H1 (cell line): ENCODE measurements at regions not wholly inside any gene's neighbourhood (a gene's known extent, or its start where the extent isn't known, plus 50 kb on each side); places are given as distances from the start of the nearest gene placed in this dataset.

Experiments used
- ATF3 ChIP-seq: IDR thresholded peaks from 2 replicates; pipeline ENCODE4 v1.6.1; 2011; ENCODE audit warnings: low read depth, mild to moderate bottlenecking, low read length; ENCODE audit not compliant: insufficient read depth
- BACH1 ChIP-seq: IDR thresholded peaks from 2 replicates; pipeline ENCODE4 v1.6.1; 2012; ENCODE audit warnings: low read length, improper control_type of control experiment
- CHD2 ChIP-seq: IDR thresholded peaks from 2 replicates; pipeline ENCODE4 v1.6.1; 2012; ENCODE audit warnings: low read length, improper control_type of control experiment
- KDM1A ChIP-seq: fragments of 200-600, 300-600 bp; sonication (generic); IDR thresholded peaks from 2 replicates; pipeline ENCODE4 v1.7.1; 2016; ENCODE audit warnings: mild to moderate bottlenecking, low read length, borderline replicate concordance
- POU5F1 ChIP-seq: IDR thresholded peaks from 2 replicates; pipeline ENCODE4 v1.6.1; 2011; ENCODE audit warnings: low read depth, mild to moderate bottlenecking, low read length, moderate library complexity
- SRF ChIP-seq: IDR thresholded peaks from 2 replicates; pipeline ENCODE4 v1.6.1; 2011; ENCODE audit warnings: mild to moderate bottlenecking, low read depth, low read length, moderate library complexity
- TAF7 ChIP-seq: optimal IDR thresholded peaks from 2 replicates; pipeline ENCODE3; 2011; ENCODE audit warnings: low read depth, mild to moderate bottlenecking, inconsistent platforms, low read length, moderate library complexity, borderline replicate concordance
- TF ChIP-seq, protein P1 (sequence below): fragments of 300-600 bp; sonication (generic); IDR thresholded peaks from 2 replicates; pipeline ENCODE4 v1.7.1; 2012; ENCODE audit warnings: low read length, moderate library complexity, mild to moderate bottlenecking, inconsistent platforms; ENCODE audit not compliant: insufficient replicate concordance
- TF ChIP-seq, protein P2 (sequence below): IDR thresholded peaks from 2 replicates; pipeline ENCODE4 v1.6.1; 2011; ENCODE audit warnings: low read length, improper control_type of control experiment

GRCh38 chrX:7233580-7234406 is 85.8 kb upstream of the PUDP start (continued):
- TF ChIP-seq, protein P1, sequence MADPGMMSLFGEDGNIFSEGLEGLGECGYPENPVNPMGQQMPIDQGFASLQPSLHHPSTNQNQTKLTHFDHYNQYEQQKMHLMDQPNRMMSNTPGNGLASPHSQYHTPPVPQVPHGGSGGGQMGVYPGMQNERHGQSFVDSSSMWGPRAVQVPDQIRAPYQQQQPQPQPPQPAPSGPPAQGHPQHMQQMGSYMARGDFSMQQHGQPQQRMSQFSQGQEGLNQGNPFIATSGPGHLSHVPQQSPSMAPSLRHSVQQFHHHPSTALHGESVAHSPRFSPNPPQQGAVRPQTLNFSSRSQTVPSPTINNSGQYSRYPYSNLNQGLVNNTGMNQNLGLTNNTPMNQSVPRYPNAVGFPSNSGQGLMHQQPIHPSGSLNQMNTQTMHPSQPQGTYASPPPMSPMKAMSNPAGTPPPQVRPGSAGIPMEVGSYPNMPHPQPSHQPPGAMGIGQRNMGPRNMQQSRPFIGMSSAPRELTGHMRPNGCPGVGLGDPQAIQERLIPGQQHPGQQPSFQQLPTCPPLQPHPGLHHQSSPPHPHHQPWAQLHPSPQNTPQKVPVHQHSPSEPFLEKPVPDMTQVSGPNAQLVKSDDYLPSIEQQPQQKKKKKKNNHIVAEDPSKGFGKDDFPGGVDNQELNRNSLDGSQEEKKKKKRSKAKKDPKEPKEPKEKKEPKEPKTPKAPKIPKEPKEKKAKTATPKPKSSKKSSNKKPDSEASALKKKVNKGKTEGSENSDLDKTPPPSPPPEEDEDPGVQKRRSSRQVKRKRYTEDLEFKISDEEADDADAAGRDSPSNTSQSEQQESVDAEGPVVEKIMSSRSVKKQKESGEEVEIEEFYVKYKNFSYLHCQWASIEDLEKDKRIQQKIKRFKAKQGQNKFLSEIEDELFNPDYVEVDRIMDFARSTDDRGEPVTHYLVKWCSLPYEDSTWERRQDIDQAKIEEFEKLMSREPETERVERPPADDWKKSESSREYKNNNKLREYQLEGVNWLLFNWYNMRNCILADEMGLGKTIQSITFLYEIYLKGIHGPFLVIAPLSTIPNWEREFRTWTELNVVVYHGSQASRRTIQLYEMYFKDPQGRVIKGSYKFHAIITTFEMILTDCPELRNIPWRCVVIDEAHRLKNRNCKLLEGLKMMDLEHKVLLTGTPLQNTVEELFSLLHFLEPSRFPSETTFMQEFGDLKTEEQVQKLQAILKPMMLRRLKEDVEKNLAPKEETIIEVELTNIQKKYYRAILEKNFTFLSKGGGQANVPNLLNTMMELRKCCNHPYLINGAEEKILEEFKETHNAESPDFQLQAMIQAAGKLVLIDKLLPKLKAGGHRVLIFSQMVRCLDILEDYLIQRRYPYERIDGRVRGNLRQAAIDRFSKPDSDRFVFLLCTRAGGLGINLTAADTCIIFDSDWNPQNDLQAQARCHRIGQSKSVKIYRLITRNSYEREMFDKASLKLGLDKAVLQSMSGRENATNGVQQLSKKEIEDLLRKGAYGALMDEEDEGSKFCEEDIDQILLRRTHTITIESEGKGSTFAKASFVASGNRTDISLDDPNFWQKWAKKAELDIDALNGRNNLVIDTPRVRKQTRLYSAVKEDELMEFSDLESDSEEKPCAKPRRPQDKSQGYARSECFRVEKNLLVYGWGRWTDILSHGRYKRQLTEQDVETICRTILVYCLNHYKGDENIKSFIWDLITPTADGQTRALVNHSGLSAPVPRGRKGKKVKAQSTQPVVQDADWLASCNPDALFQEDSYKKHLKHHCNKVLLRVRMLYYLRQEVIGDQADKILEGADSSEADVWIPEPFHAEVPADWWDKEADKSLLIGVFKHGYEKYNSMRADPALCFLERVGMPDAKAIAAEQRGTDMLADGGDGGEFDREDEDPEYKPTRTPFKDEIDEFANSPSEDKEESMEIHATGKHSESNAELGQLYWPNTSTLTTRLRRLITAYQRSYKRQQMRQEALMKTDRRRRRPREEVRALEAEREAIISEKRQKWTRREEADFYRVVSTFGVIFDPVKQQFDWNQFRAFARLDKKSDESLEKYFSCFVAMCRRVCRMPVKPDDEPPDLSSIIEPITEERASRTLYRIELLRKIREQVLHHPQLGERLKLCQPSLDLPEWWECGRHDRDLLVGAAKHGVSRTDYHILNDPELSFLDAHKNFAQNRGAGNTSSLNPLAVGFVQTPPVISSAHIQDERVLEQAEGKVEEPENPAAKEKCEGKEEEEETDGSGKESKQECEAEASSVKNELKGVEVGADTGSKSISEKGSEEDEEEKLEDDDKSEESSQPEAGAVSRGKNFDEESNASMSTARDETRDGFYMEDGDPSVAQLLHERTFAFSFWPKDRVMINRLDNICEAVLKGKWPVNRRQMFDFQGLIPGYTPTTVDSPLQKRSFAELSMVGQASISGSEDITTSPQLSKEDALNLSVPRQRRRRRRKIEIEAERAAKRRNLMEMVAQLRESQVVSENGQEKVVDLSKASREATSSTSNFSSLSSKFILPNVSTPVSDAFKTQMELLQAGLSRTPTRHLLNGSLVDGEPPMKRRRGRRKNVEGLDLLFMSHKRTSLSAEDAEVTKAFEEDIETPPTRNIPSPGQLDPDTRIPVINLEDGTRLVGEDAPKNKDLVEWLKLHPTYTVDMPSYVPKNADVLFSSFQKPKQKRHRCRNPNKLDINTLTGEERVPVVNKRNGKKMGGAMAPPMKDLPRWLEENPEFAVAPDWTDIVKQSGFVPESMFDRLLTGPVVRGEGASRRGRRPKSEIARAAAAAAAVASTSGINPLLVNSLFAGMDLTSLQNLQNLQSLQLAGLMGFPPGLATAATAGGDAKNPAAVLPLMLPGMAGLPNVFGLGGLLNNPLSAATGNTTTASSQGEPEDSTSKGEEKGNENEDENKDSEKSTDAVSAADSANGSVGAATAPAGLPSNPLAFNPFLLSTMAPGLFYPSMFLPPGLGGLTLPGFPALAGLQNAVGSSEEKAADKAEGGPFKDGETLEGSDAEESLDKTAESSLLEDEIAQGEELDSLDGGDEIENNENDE: no peak
- TF ChIP-seq ATF3 (no peak), KDM1A (no peak), POU5F1 (no peak), SRF (no peak), TAF7 (no peak), CHD2 (no peak), BACH1 (no peak)
- TF ChIP-seq, protein P2, sequence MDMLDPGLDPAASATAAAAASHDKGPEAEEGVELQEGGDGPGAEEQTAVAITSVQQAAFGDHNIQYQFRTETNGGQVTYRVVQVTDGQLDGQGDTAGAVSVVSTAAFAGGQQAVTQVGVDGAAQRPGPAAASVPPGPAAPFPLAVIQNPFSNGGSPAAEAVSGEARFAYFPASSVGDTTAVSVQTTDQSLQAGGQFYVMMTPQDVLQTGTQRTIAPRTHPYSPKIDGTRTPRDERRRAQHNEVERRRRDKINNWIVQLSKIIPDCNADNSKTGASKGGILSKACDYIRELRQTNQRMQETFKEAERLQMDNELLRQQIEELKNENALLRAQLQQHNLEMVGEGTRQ: no peak
